Dedifferentiated amniotic fluid mesenchymal stem cell (primary cell): ENCODE measurements at regions not wholly inside any gene's neighbourhood (a gene's known extent, or its start where the extent isn't known, plus 50 kb on each side); places are given as distances from the start of the nearest gene placed in this dataset.
"Not testable (repeated sequence)": the region's sequence is repeated elsewhere in the genome, so short reads cannot be mapped to it uniquely, and the experiment has no call there.

Source experiments
- DNase-seq: peaks from one replicate; pipeline ENCODE4 v3.0.0-alpha.2; 2016; ENCODE audit errors: extremely low spot score

GRCh38 chr17:82998637-82999036 lies 80.8 kb upstream of the METRNL start:
- DNase-seq: no peak

DNA sequence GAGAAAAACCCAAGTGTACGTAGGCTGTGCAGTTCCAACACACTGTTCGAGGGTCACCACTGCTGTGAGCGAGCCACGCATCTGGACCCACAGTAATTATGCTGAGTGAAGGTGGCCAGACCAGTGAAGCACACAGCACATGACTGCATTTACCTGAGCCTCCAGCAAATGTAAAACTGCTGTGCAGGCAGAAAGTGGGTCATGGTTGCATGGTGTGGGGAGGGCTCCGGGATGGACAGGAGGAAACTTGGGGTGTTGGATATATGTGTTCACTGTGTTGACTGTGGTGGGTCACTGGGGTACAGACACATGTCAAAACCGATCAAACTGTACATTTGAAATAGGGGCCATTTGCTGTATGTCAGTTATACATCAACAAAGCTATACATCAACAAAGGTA lies 78.7 kb upstream of the METRNL start:
- no peak for DNase-seq

- no peak for DNase-seq
Observed at GRCh38 chr17:83002118-83002805, 77.1 kb upstream of the METRNL start.

DNA sequence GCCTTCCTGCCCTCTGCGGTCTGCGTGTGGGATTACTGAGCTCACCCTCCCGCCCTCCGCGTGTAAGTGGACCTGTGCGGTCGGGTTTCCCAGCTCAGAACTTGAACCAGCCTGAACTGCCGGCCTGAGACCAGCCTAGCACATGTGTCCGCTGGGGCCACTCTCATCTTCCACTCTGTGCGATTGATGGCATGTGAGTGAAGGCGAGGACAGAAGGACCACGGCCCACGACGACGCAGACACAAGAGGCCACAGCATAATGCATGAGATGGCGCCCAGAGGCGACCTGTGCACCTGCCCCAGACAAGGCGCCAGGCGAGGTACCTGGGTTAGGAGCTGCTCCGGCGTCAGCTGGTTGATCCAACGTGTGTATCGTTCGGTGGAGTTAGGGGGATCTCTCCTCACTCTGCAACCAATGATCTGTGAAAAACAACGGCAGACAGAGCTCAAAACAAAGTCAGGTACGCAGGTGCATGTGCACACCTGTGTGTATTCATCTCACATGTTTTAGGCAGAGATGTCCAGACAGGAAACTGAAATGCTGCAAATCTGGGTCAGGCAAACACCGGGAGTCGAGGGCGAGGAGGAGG lies 74.5 kb upstream of the METRNL start:
- no peak for DNase-seq

DNA sequence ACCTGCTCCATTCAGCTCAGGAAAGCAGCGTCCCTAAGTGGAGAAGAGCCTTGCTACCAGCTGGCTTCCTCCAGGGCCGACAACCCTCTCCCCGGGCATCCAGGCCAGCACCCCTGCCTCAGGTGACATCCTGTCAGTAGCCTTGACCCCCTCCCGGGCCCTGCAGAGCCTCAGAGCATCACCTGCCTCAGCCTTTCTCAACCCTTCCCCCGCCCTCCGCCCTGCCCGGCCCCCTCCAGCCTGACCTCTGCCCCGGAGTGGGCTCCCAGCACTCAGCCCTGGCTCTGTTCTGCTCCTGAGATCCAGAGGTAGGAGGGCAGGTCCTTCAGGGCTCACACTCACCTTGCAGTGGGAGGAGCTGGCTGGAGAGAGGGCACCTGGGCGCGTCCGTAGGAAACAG lies 73.8 kb upstream of the METRNL start:
- DNase-seq: no peak

DNA sequence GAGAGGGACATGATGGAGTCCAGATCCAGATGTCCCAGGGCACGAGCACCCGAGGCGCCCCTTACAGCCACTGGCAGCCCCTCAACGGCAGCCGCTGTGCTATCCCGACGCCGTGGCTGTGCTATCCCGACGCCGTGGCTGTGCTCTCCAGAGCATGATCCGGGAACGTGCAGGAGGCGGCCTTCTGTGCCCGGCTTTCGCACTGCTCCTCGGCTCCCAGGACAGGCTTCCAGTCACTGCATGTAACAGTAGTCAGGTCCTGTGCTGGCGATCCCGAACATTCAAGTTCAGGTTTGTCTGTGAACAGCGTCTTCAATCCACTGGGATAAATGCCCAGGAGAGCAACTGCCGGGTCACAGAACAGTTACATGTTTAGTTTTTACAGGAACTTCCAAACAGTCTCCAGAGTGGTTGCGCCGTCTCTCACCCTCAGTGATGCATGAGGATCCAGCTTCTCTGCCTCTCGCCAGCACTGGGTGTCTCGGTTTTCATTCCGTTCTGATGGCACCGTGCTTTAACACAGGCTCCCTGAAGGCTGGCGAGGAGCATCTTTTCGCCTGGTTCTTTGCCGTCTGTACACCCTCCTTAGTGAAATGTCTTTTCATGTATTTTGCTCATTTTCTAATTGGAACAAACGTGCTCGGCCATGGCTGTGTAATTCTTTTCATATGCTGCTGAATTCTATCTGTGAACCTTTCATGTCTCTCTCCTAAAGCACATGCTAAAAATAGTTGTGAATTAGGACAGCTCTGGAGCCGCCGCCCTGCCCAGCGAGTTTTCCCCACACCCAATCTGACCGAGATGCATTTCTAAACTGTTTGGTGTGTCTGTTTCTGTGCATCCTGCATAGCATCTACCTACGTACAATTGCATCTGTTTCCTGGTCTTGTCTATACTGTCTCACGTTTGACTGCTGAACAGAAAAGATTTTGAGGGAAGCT lies 72.6 kb upstream of the METRNL start:
- DNase-seq: no peak

DNA sequence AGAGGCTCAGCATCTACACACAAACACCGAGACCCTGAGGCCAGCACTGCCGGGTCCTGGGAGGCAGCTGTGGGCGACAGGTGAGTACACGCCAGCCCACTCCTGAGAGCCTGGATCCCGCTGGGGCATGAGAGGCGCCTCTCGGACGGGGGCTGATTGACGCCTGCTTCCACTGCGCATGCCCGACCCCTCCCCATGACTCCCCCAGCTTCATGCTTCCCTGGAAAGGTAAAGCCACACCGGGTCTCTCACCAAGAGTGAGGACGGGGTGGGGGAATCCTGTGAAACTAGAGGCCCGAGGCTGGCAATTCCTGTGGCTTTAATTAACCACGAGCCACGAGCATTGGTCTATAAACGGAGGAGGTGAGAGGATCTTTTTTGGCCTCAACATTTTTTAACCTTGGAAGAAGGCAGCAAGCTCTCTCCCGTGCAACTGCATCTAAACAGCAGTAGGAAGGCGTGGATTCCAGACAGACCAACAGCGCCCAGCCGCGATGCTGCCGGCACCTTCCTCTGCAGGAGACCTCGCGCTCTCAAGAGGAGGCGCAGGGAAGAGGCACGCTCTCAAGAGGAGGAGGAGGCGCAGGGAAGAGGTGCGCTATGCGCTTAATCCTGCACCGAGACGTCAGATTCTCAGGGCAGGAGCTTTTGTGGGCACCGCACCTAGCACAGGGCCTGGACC lies 71.8 kb upstream of the METRNL start:
- no peak for DNase-seq

GRCh38 chr17:83008186-83008510 lies 71.3 kb upstream of the METRNL start:
- DNase-seq: no peak

- DNase-seq: no peak
Observed at GRCh38 chr17:83008526-83008925, 70.9 kb upstream of the METRNL start.

- DNase-seq: no peak
Observed at GRCh38 chr17:83009414-83010205, 69.8 kb upstream of the METRNL start.

DNA sequence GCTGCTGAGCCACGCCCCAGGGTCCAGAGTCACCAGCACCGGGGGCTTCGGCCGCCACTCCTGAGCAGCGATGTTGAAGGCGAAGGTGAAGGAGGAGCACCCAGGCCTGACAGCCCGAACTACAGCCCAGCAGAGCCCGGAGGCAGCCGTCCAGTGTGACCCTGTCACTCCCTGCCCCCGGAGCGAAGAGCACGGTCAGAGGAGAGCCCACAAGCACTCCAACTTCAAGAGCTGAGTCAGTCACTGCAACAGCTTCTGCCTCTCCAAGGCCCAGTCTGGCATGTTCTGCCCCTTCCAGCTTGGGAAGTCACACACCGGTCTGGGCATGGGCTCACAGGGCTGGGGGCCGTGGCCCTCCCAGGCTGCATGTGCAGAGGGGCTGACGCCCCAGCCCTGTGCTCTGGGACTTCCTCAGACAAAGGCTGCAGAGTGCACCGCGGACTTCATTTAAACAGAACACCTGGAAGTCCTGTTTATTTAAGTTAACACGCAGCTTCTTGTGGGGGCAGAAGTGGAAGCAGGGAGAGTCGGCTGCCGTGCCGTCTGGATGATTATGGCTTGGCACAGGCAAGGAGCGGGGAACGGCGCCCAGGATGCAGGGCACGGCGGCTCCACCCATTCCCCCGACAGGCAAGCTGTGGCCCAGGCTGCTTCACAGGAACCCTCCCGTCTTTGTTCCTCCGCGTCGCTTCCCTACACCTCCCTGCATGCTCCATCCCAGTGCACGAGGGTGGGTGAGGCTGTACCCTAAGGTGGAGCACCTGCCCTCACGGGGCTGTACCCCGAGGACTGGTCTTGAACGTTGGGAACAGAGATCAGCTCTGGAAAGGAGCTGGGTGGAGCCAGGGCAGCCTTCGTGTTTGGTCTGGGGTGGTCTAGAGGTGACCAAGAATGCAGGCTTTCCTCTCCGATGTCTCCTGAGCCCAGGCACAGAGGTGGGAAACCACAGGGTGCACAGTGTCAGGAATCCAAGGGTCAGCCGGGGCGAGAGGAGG lies 68.9 kb upstream of the METRNL start:
- no peak for DNase-seq

DNA sequence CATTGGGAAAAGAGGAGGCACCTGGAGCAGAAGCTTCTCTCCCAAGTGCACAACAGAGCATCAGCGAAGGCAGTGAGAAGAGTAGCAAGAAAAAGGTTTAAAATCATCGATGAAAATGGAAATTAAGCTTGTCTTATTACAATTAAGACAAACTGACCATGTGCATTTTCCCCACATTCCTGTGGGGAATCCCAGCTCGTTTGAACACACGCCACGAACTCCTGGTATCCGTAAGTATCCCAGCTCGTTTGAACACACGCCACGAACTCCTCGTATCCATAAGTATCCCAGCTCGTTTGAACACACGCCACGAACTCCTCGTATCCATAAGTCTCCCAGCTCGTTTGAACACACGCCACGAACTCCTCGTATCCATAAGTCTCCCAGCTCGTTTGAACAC lies 67.7 kb upstream of the METRNL start:
- not testable (repeated sequence) for DNase-seq

DNA sequence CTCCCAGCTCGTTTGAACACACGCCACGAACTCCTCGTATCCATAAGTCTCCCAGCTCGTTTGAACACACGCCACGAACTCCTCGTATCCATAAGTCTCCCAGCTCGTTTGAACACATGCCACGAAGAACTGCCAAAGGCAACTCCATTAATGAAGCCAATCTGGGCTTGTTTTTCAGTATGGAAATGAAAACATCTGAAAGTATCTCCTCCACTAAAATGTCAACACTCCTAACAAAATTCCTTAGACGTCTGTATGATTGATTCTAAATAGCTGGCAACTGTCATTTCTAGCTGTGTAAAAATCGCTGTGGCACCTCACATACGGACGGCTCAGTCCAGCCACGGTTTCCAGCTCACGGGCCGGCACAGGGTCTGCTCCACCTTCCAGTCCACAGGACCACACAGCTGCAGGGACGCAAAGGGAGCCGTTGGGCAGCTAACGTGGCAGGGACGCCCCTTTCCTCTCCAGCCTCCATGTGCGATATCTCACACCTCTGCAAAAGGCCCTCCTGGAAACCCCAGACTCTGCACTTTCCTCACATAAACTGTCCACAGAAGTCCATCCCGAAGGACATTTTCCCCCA lies 67.1 kb upstream of the METRNL start:
- DNase-seq: no peak

DNA sequence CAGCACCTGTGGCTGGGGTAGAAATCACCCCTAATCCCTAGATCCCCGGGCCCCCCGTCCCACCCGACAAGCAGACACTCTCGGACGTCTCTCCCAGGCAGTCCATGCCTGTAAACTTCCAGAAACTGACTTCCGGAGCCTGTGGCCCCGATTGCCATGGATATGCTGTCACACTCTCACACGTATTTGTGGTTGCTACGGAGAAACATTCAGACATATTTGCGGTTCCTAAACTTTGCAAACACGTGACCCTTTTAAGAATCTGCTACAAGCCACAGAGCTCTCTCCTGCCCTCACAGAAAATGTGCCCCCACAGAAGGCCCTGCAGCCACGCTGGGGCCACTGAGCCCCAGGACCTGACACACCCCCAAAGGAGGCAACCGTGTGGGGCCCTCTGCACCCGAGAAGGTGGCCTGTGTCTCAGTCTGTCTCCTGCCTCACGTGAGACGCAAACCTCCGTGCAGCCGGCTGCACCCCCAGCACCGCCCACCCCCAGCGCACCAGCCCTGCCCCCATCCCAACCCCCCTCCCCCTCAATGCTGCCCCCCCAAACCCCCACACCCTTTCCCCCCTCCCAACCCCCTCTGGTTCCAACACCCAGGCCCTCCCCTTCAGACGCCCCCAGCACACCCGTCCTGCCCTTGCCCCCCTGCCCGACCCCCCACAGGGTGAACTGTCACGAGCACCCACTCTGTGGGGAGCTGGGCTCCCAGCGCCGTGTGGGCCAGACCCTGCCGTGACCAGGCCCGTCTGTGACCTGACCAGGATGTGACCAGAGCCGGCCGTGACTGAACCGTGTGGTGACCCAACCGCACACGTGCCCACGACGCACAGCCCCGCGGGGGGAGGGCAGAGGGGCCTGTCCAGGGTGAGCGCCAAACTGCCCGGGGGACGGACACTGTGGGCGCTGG lies 66.3 kb upstream of the METRNL start:
- DNase-seq: peak; percentile 86

GRCh38 chr17:83013779-83014117 lies 65.7 kb upstream of the METRNL start:
- DNase-seq: no peak

DNA sequence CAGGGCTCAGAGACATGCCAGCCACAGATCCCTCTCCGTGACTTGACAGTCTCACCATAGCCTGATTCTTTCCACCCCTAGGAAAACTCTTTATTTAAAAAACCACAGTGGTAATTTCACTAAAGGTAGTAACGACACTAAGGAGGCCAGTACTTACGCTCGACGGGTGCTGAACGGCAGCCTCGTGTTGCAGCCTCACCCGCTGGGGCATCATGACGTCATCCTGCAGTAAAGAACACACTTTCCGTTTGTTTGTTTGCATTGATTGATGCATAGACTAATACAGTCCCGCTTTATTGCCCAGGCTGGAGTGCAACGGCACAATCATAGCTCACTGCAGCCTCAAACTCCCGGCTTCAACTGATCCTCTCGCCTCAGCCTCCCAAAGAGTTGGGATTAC lies 65.1 kb upstream of the METRNL start:
- DNase-seq: no peak

GRCh38 chr17:83014940-83015910 lies 64.2 kb upstream of the METRNL start:
- DNase-seq: no peak
